Endodermal cell (in vitro differentiated cells): ENCODE measurements at regions not wholly inside any gene's neighbourhood (a gene's known extent, or its start where the extent isn't known, plus 50 kb on each side); places are given as distances from the start of the nearest gene placed in this dataset.

Experiments
- DNase-seq: peaks from one replicate; pipeline ENCODE4 v3.0.0-alpha.2; 2017
- H3K27ac ChIP-seq: 2 replicates; pipeline ENCODE4 v1.5.1; 2013; ENCODE audit warnings: mild to moderate bottlenecking, low read depth, low read length, moderate library complexity
- H3K27me3 ChIP-seq: 2 replicates; pipeline ENCODE4 v1.6.1; 2013; ENCODE audit warnings: mild to moderate bottlenecking, low read length, moderate library complexity; ENCODE audit not compliant: insufficient read depth, control insufficient read depth, poor library complexity, severe bottlenecking
- H3K36me3 ChIP-seq: 2 replicates; pipeline ENCODE4 v1.7.0; 2013; ENCODE audit warnings: mild to moderate bottlenecking, low read length, moderate library complexity; ENCODE audit not compliant: control insufficient read depth, insufficient read depth
- H3K4me1 ChIP-seq: one replicate; pipeline ENCODE4 v1.7.0; 2013; ENCODE audit warnings: low read length; ENCODE audit not compliant: control insufficient read depth, insufficient read depth
- H3K4me3 ChIP-seq: 2 replicates; pipeline ENCODE4 v1.5.1; 2013; ENCODE audit warnings: mild to moderate bottlenecking, low read length, moderate library complexity
- H3K9ac ChIP-seq: 2 replicates; pipeline ENCODE4 v1.6.1; 2013; ENCODE audit warnings: mild to moderate bottlenecking, low read length, moderate library complexity; ENCODE audit not compliant: poor library complexity, severe bottlenecking; ENCODE audit errors: extremely low read depth
- H3K9me3 ChIP-seq: 2 replicates; pipeline ENCODE4 v1.6.1; 2013; ENCODE audit warnings: mild to moderate bottlenecking, low read length, moderate library complexity; ENCODE audit not compliant: control insufficient read depth
- H3K27ac Mint-ChIP-seq: 2 replicates; pipeline ENCODE4 v1.8.0; 2020; ENCODE audit warnings: mixed read lengths
- H3K27me3 Mint-ChIP-seq: 2 replicates; pipeline ENCODE4 v1.8.0; 2021; ENCODE audit warnings: mild to moderate bottlenecking, mixed read lengths; ENCODE audit not compliant: insufficient read depth
- H3K36me3 Mint-ChIP-seq: 2 replicates; pipeline ENCODE4 v1.8.0; 2020; ENCODE audit warnings: low read depth, mixed read lengths
- H3K4me1 Mint-ChIP-seq: 2 replicates; pipeline ENCODE4 v1.8.0; 2020; ENCODE audit warnings: mixed read lengths
- H3K4me3 Mint-ChIP-seq: 2 replicates; pipeline ENCODE4 v1.8.0; 2020; ENCODE audit warnings: mild to moderate bottlenecking, moderate library complexity, mixed read lengths
- H3K9me3 Mint-ChIP-seq: 2 replicates; pipeline ENCODE4 v1.8.0; 2020; ENCODE audit warnings: mild to moderate bottlenecking, mixed read lengths
- WGBS, 2 experiments: methylation state at CpG; one replicate each; pipeline versions ENCODE4 v1.1.5 to v1.1.7; 2013; ENCODE audit warnings: missing lambda C conversion rate in 2 of 2, mixed read lengths in 1 of 2; ENCODE audit not compliant: insufficient coverage in 1 of 2, insufficient read length in 1 of 2; 5-methylcytosine and 5-hydroxymethylcytosine counted together
- TF ChIP-seq, protein P1 (sequence below): fragments of 200-600 bp; sonication (generic); conservative IDR thresholded peaks from 2 replicates; pipeline ENCODE4 v1.5.0; 2021; ENCODE audit warnings: antibody characterized with exemption, mild to moderate bottlenecking

DNA sequence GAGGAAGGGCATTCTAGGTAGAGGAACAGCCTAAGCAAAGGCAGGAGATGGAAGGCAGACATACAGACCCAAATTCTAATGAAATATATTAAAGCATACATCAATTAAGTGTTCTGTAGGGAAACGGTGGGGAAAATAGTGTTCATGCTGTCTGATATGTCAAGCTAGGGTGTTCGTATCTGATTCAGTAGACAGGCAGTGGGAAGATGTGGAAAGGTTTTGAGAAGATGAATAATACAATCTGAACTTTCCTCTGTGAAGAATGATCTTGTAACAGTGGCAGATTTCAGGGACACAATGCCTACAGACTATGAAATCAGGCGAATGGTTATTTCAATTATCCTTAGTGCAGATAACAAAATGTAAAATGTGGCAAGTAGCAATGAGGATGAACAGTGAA is 594.2 kb downstream of the KCTD12 start:
- WGBS, 2 experiments = 93 to 96% methylated on average over 2 to 3 of the region's 3 CpGs
- TF ChIP-seq, protein P1, sequence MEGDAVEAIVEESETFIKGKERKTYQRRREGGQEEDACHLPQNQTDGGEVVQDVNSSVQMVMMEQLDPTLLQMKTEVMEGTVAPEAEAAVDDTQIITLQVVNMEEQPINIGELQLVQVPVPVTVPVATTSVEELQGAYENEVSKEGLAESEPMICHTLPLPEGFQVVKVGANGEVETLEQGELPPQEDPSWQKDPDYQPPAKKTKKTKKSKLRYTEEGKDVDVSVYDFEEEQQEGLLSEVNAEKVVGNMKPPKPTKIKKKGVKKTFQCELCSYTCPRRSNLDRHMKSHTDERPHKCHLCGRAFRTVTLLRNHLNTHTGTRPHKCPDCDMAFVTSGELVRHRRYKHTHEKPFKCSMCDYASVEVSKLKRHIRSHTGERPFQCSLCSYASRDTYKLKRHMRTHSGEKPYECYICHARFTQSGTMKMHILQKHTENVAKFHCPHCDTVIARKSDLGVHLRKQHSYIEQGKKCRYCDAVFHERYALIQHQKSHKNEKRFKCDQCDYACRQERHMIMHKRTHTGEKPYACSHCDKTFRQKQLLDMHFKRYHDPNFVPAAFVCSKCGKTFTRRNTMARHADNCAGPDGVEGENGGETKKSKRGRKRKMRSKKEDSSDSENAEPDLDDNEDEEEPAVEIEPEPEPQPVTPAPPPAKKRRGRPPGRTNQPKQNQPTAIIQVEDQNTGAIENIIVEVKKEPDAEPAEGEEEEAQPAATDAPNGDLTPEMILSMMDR = no peak
- Histone ChIP-seq H3K9ac (no peak overlapping the region), H3K36me3 (no peaks in the 10 kb centered on the region), H3K27ac (no peak overlapping the region), H3K9me3 (no peaks in the 10 kb centered on the region), H3K27me3 (no peaks in the 10 kb centered on the region), H3K4me1 (no peaks in the 10 kb centered on the region), H3K4me3 (no peak overlapping the region)
- H3K36me3 Mint-ChIP-seq = no peaks in the 10 kb centered on the region
- H3K27me3 Mint-ChIP-seq = no peaks in the 10 kb centered on the region
- H3K4me1 Mint-ChIP-seq = no peaks in the 10 kb centered on the region
- no peak overlapping the region for H3K4me3 Mint-ChIP-seq
- no peak overlapping the region for H3K27ac Mint-ChIP-seq
- DNase-seq = no peak
- H3K9me3 Mint-ChIP-seq = peaks cover 16% of the 10 kb centered on the region

DNA sequence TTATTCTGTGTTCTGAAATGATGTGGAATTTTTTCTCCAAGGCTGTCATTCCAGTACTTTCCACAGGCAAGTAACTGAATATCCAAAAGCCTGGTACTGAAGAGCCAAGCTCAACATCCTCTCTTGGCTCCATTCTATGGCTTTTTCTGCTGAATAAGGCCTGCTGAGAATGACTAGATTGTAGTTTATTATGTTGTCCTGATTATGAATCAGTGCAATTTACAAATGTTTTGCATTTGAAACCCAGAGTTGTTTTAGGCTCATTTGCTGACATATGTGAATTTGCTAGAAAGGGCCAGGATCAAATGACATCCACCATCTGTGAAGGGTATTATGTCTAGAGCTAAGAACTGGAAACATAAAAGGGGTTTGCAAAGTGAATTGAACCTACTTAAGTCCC is 596.6 kb downstream of the KCTD12 start:
- H3K4me1 Mint-ChIP-seq = no peaks in the 10 kb centered on the region
- Histone ChIP-seq H3K27me3 (no peaks in the 10 kb centered on the region), H3K9ac (no peak overlapping the region), H3K27ac (no peak overlapping the region), H3K9me3 (peaks cover 11% of the 10 kb centered on the region), H3K4me1 (no peaks in the 10 kb centered on the region), H3K36me3 (no peaks in the 10 kb centered on the region), H3K4me3 (no peak overlapping the region)
- H3K27ac Mint-ChIP-seq = no peak overlapping the region
- no peaks in the 10 kb centered on the region for H3K27me3 Mint-ChIP-seq
- no peak overlapping the region for H3K4me3 Mint-ChIP-seq
- TF ChIP-seq, protein P1 = no peak
- no peak for DNase-seq
- H3K36me3 Mint-ChIP-seq = no peaks in the 10 kb centered on the region
- H3K9me3 Mint-ChIP-seq = peaks cover 13% of the 10 kb centered on the region

DNA sequence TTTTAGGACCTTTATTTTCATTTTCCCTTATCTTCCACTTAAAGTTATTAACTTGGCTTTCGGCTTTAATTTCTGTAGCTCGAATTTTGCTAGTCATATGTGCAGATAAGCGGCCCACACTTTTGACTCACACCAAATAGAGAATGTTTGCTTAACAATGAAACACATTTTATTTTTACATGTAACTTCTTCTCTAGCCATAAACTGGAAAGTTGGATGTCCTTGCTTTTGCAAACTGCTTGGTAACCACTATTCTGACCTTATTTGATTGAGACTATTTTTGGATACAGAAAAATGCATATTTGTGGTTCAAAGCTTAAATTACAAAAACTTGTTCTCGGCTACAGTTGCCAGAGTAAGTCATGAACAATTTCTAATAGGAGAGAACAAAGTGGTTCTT is 600.0 kb downstream of the KCTD12 start:
- 90 to 97% methylated on average over 3 to 4 of the region's 4 CpGs for WGBS, 2 experiments
- no peak overlapping the region for H3K27ac ChIP-seq
- Mint-ChIP-seq H3K4me1 (no peaks in the 10 kb centered on the region), H3K9me3 (peaks cover 6% of the 10 kb centered on the region), H3K4me3 (no peak overlapping the region), H3K27me3 (no peaks in the 10 kb centered on the region), H3K36me3 (no peaks in the 10 kb centered on the region), H3K27ac (no peak overlapping the region)
- no peak for DNase-seq
- no peaks in the 10 kb centered on the region for H3K27me3 ChIP-seq
- H3K36me3 ChIP-seq = no peaks in the 10 kb centered on the region
- H3K9ac ChIP-seq = no peak overlapping the region
- TF ChIP-seq, protein P1 = no peak
- no peak overlapping the region for H3K4me3 ChIP-seq
- peaks cover 11% of the 10 kb centered on the region for H3K9me3 ChIP-seq
- H3K4me1 ChIP-seq = peaks cover 7% of the 10 kb centered on the region
